ENCODE measurements at regions not wholly inside any gene's neighbourhood (a gene's known extent, or its start where the extent isn't known, plus 50 kb on each side); places are given as distances from the start of the nearest gene placed in this dataset.
"Not testable (repeated sequence)": the region's sequence is repeated elsewhere in the genome, so short reads cannot be mapped to it uniquely, and the experiment has no call there.

DNA sequence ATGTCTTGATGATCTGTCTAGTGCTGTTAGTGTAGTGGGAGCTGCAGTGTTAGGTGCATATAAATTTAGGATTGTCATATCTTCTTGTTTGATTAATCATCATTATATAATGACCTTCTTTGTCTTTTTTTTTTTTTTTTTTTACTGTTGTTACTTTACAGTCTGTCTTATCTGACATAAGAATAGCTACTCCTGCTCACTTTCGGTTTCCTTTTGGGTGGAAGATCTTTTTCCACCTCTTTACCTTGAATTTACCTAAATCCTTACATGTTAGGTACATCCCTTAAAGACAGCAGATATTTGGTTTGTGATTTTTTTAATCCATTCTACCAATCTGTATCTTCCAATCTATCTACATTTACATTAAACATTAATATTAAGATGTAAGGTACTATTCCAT, 113.6 kb upstream of the PCLO start:
- no peaks in the 10 kb centered on the region for H3K27me3 Mint-ChIP-seq (ENCODE audit: low read depth)
- H3K4me1 Mint-ChIP-seq: no peaks in the 10 kb centered on the region
- no peak overlapping the region for H3K27ac Mint-ChIP-seq
- H3K36me3 Mint-ChIP-seq (ENCODE audit: low read depth): no peaks in the 10 kb centered on the region
- H3K4me3 Mint-ChIP-seq: no peak overlapping the region
- no peaks in the 10 kb centered on the region for H3K9me3 Mint-ChIP-seq
- TF ChIP-seq, protein P1, sequence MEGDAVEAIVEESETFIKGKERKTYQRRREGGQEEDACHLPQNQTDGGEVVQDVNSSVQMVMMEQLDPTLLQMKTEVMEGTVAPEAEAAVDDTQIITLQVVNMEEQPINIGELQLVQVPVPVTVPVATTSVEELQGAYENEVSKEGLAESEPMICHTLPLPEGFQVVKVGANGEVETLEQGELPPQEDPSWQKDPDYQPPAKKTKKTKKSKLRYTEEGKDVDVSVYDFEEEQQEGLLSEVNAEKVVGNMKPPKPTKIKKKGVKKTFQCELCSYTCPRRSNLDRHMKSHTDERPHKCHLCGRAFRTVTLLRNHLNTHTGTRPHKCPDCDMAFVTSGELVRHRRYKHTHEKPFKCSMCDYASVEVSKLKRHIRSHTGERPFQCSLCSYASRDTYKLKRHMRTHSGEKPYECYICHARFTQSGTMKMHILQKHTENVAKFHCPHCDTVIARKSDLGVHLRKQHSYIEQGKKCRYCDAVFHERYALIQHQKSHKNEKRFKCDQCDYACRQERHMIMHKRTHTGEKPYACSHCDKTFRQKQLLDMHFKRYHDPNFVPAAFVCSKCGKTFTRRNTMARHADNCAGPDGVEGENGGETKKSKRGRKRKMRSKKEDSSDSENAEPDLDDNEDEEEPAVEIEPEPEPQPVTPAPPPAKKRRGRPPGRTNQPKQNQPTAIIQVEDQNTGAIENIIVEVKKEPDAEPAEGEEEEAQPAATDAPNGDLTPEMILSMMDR (IDR thresholded peaks at IDR 0.05; ENCODE audit: unreplicated experiment in 3 of 3): no peak

DNA sequence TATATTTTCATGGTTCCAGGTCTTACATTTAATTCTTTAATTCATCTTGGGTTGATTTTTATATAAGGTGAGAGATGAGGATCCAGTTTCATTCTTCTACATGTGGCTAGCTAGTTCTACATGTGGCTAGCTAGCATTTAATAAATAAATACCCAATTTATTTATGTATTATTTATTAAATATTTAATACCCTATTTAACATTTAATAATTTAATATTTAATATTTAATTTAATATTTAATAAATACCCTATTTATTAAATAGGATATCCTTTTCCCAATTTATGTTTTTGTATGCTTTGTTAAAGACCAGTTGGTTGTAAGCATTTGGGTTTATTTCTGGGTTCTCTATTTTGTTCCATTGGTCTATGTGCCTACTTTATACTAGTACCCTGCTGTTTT, 111.0 kb upstream of the PCLO start:
- no peaks in the 10 kb centered on the region for H3K36me3 Mint-ChIP-seq (ENCODE audit: low read depth)

DNA sequence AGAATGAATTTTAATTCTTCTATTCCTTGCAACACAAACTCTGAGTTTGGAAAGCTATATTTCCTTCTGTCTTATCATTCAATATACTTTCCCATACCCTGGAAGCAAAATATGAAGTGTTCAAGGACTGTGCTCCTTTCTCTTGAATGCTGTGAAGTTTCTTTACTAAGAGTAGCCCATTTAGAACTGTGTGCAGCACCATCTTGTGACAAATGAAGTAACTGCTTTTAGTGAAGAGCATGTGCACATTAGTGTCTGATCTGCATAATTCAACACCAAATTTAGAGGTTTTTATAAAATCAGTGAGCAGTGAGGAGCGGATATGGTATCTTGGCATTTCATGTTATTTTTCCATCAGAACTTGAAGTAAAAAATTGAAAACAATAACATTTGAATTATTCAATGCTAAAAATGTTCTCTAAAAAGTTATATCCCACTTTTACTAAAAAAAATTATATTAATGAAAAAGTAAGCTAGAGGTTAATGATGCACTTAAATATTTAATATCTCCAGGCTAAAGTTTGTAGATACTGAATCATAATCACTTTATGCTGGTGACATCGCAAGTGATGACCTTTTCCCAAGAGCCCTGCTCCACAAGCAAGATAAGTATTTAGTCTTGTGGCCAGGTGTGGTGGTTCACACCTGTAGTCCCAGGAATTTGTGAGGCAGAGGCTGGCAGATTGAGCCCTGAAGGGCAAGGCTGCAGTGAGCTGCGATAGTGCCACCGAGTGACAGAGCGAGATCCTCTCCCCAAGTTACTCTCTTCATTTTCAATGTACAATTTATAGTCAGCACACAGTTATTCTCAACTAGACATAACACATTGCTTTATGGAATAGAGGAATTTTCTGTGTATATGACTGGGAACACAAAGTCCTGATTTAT, 108.8 kb upstream of the PCLO start:
- Mint-ChIP-seq H3K27me3 (ENCODE audit: low read depth) (no peaks in the 10 kb centered on the region), H3K27ac (no peak overlapping the region), H3K4me3 (no peak overlapping the region), H3K36me3 (ENCODE audit: low read depth) (no peaks in the 10 kb centered on the region), H3K9me3 (no peaks in the 10 kb centered on the region), H3K4me1 (no peaks in the 10 kb centered on the region)
- TF ChIP-seq, protein P1 (IDR thresholded peaks at IDR 0.05; ENCODE audit: unreplicated experiment in 3 of 3): peak; percentile 41 to 55 (median 45)

More for the DNA sequence above, 111.0 kb upstream of the PCLO start:
- Mint-ChIP-seq H3K9me3 (no peaks in the 10 kb centered on the region), H3K4me3 (no peak overlapping the region), H3K27me3 (ENCODE audit: low read depth) (no peaks in the 10 kb centered on the region), H3K27ac (no peak overlapping the region), H3K4me1 (no peaks in the 10 kb centered on the region)
- TF ChIP-seq, protein P1 (IDR thresholded peaks at IDR 0.05; ENCODE audit: unreplicated experiment in 3 of 3): no peak

DNA sequence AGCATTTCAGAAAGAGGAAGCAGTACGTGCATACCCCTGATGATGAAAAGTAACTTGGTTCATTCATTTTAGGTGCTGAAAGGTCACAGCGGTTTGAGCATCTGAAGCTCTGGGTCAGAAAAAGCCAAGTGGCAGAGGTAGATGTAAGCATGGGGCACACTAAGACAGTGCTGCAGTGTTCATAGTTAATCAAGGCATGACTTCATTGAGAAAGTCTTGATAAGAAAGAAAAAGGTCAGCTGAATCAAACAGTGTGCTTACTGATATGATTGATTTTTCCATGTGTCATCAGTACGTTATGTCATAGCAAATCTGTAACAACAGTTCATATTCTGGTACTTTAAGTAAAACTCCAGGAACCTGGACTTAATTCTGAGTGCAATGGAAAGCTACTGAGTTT, 107.7 kb upstream of the PCLO start:
- no peak overlapping the region for H3K4me3 Mint-ChIP-seq
- H3K27me3 Mint-ChIP-seq (ENCODE audit: low read depth): no peaks in the 10 kb centered on the region
- TF ChIP-seq, protein P1 (IDR thresholded peaks at IDR 0.05; ENCODE audit: unreplicated experiment in 3 of 3): no peak
- no peaks in the 10 kb centered on the region for H3K9me3 Mint-ChIP-seq
- no peaks in the 10 kb centered on the region for H3K36me3 Mint-ChIP-seq (ENCODE audit: low read depth)
- no peak overlapping the region for H3K27ac Mint-ChIP-seq
- H3K4me1 Mint-ChIP-seq: no peaks in the 10 kb centered on the region

DNA sequence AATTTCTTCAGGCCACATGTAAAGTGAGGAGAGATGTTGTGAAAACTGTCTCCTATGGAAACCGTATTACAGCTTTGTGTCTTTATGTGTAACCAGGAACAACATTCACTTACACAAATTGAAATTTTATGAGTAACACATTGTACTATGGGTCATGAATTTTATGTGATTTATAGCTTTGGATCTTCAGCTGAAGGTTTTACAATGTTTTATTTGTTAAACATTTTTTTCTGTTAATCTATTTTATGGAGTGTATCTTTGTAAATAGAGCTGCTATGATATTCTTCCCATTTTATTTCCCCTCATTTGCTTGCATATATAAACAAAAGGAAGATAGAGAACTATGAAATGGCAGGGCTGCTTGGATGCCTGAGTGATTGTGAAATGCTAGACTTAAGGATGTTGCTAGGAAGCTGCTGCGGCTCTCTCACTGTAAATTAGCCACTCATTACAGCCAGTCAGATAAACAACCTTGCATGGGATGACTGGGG, 104.5 kb upstream of the PCLO start:
- TF ChIP-seq, protein P1 (IDR thresholded peaks at IDR 0.05; ENCODE audit: unreplicated experiment in 3 of 3): no peak
- Mint-ChIP-seq H3K27me3 (ENCODE audit: low read depth) (peaks cover 4% of the 10 kb centered on the region), H3K36me3 (ENCODE audit: low read depth) (no peaks in the 10 kb centered on the region), H3K9me3 (no peaks in the 10 kb centered on the region), H3K4me1 (no peaks in the 10 kb centered on the region), H3K27ac (peak overlapping the region in 1 of 3 experiments; percentile 28), H3K4me3 (no peak overlapping the region)

DNA sequence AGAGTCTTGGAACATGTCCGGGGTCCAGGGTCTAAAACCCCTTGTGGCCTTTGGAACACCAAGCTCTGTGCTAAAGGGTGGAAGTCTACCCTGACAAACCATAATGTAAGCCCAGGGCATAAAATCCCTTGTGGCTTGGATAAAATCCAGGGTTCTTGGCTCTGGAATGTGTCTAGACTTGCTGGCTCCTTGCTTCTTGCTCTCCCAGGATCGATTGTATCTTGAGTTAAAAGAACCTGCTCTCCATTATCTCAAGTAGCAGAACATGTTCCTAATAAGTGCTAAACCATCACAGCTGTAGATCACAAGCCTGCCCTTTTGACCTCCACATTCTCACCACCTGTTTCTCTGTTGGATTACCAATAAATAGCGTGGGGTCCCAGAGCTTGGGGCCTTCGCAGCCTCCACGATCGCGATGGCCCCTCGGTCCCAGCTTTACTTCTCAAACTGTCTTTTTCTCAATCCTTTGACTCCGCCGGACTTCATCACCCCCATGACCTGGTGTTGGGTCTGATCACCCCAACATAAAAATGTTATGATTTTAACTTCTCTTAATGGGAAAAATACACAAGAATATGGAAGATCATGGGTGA, 100.9 kb upstream of the PCLO start:
- H3K9me3 Mint-ChIP-seq; H3K36me3 Mint-ChIP-seq (ENCODE audit: low read depth); H3K4me3 Mint-ChIP-seq; H3K27me3 Mint-ChIP-seq (ENCODE audit: low read depth); H3K27ac Mint-ChIP-seq; H3K4me1 Mint-ChIP-seq: not testable (repeated sequence)

Measured in nephron (organoid).